ENCODE measurements at regions not wholly inside any gene's neighbourhood (a gene's known extent, or its start where the extent isn't known, plus 50 kb on each side); places are given as distances from the start of the nearest gene placed in this dataset.
"Not testable (repeated sequence)": the region's sequence is repeated elsewhere in the genome, so short reads cannot be mapped to it uniquely, and the experiment has no call there.

- H3K27ac ChIP-seq (ENCODE audit: control insufficient read depth, insufficient read depth, low read length): no peak overlapping the region
- H3K4me2 ChIP-seq (ENCODE audit: control insufficient read depth, extremely low read depth, insufficient read depth, low read depth, low read length): no peak overlapping the region
- no peaks in the 10 kb centered on the region for H3K79me2 ChIP-seq (ENCODE audit: control insufficient read depth, insufficient read depth, low read length)
- H3K36me3 ChIP-seq (ENCODE audit: control insufficient read depth in 2 of 2, extremely low read depth in 1 of 2, insufficient read depth in 2 of 2, low read length in 2 of 2): no peaks in the 10 kb centered on the region
- H3K27me3 ChIP-seq (ENCODE audit: control insufficient read depth, extremely low read depth, insufficient read depth, low read length): no peaks in the 10 kb centered on the region
- no peaks in the 10 kb centered on the region for H4K20me1 ChIP-seq (ENCODE audit: control insufficient read depth, extremely low read depth, insufficient read depth, low read length)
- no peaks in the 10 kb centered on the region for H3K9me1 ChIP-seq (ENCODE audit: control insufficient read depth, extremely low read depth, insufficient read depth, low read length)
- DNase-seq (ENCODE audit: low read depth, low spot score): no peak
- dilution Hi-C loops (cut with MboI; ENCODE audit: extremely low pct_ligation_motif_present, low sequenced_read_pairs): no loop called here
- H2AFZ ChIP-seq (ENCODE audit: control insufficient read depth, low read length): no peak overlapping the region
- TF ChIP-seq, protein P1, sequence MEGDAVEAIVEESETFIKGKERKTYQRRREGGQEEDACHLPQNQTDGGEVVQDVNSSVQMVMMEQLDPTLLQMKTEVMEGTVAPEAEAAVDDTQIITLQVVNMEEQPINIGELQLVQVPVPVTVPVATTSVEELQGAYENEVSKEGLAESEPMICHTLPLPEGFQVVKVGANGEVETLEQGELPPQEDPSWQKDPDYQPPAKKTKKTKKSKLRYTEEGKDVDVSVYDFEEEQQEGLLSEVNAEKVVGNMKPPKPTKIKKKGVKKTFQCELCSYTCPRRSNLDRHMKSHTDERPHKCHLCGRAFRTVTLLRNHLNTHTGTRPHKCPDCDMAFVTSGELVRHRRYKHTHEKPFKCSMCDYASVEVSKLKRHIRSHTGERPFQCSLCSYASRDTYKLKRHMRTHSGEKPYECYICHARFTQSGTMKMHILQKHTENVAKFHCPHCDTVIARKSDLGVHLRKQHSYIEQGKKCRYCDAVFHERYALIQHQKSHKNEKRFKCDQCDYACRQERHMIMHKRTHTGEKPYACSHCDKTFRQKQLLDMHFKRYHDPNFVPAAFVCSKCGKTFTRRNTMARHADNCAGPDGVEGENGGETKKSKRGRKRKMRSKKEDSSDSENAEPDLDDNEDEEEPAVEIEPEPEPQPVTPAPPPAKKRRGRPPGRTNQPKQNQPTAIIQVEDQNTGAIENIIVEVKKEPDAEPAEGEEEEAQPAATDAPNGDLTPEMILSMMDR (optimal IDR thresholded peaks at IDR 0.05 in 1 of 3, IDR thresholded peaks at IDR 0.05 in 1 of 3, conservative IDR thresholded peaks at IDR 0.05 in 1 of 3; ENCODE audit: extremely low read depth in 1 of 3, insufficient read depth in 2 of 3, low read length in 3 of 3): no peak
- no peak for TF ChIP-seq EZH2 (IDR thresholded peaks at IDR 0.05; ENCODE audit: low read length)
- no peaks in the 10 kb centered on the region for H3K9me3 ChIP-seq (ENCODE audit: control insufficient read depth, low read depth, low read length)
- H3K9ac ChIP-seq (ENCODE audit: control insufficient read depth, extremely low read depth, insufficient read depth, low read length): no peak overlapping the region
- no peaks in the 10 kb centered on the region for H3K4me1 ChIP-seq (ENCODE audit: control insufficient read depth, extremely low read depth, insufficient read depth, low read length)
- FAIRE-seq: no peak
- H3K4me3 ChIP-seq (ENCODE audit: control insufficient read depth in 2 of 3, extremely low read depth in 1 of 3, insufficient read depth in 2 of 3, low read depth in 1 of 3, low read length in 3 of 3): no peak overlapping the region
Measured at GRCh38 chr6:94559829-94560537, 1017.4 kb upstream of the MANEA start.

DNA sequence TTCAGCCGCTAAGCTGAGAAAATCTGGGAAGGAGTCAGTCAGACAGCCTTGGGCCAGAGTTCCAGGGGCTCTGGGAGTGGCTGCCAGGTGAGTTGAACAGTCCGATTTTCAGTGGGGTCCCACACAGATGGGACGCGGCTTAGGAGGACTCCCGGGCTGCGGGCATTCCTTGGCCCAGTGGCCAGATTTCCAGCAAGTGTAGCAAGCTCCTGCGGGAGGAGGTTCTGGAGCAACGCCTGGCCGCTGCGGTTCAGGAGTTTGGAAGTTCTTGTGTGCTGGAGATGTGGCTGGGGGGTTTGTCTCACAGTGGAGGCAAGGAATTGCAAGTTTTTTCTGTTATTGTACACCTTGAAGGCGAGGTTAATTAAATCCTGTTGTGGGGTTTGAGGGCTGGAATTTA lies 1020.1 kb upstream of the MANEA start:
- H3K27me3 ChIP-seq (ENCODE audit: control insufficient read depth, extremely low read depth, insufficient read depth, low read length); FAIRE-seq; H3K9me3 ChIP-seq (ENCODE audit: control insufficient read depth, low read depth, low read length); H3K4me2 ChIP-seq (ENCODE audit: control insufficient read depth, extremely low read depth, insufficient read depth, low read depth, low read length); H4K20me1 ChIP-seq (ENCODE audit: control insufficient read depth, extremely low read depth, insufficient read depth, low read length); H3K9me1 ChIP-seq (ENCODE audit: control insufficient read depth, extremely low read depth, insufficient read depth, low read length); H3K36me3 ChIP-seq (ENCODE audit: control insufficient read depth in 2 of 2, extremely low read depth in 1 of 2, insufficient read depth in 2 of 2, low read length in 2 of 2); H3K79me2 ChIP-seq (ENCODE audit: control insufficient read depth, insufficient read depth, low read length); H3K9ac ChIP-seq (ENCODE audit: control insufficient read depth, extremely low read depth, insufficient read depth, low read length); H3K4me1 ChIP-seq (ENCODE audit: control insufficient read depth, extremely low read depth, insufficient read depth, low read length); H2AFZ ChIP-seq (ENCODE audit: control insufficient read depth, low read length); H3K27ac ChIP-seq (ENCODE audit: control insufficient read depth, insufficient read depth, low read length); dilution Hi-C loops (cut with MboI; ENCODE audit: extremely low pct_ligation_motif_present, low sequenced_read_pairs); H3K4me3 ChIP-seq (ENCODE audit: control insufficient read depth in 2 of 3, extremely low read depth in 1 of 3, insufficient read depth in 2 of 3, low read depth in 1 of 3, low read length in 3 of 3); DNase-seq (ENCODE audit: low read depth, low spot score): not testable (repeated sequence)

- dilution Hi-C loops (cut with MboI; ENCODE audit: extremely low pct_ligation_motif_present, low sequenced_read_pairs): no loop called here
Measured at GRCh38 chr6:94548201-94548600, 1029.1 kb upstream of the MANEA start.

More at GRCh38 chr6:94548201-94548600, 1029.1 kb upstream of the MANEA start:
- Histone ChIP-seq H3K79me2 (ENCODE audit: control insufficient read depth, insufficient read depth, low read length) (no peaks in the 10 kb centered on the region), H3K9me1 (ENCODE audit: control insufficient read depth, extremely low read depth, insufficient read depth, low read length) (no peaks in the 10 kb centered on the region), H4K20me1 (ENCODE audit: control insufficient read depth, extremely low read depth, insufficient read depth, low read length) (no peaks in the 10 kb centered on the region), H3K27me3 (ENCODE audit: control insufficient read depth, extremely low read depth, insufficient read depth, low read length) (no peaks in the 10 kb centered on the region), H3K4me3 (ENCODE audit: control insufficient read depth in 2 of 3, extremely low read depth in 1 of 3, insufficient read depth in 2 of 3, low read depth in 1 of 3, low read length in 3 of 3) (no peak overlapping the region), H3K36me3 (ENCODE audit: control insufficient read depth in 2 of 2, extremely low read depth in 1 of 2, insufficient read depth in 2 of 2, low read length in 2 of 2) (no peaks in the 10 kb centered on the region), H2AFZ (ENCODE audit: control insufficient read depth, low read length) (no peak overlapping the region), H3K9ac (ENCODE audit: control insufficient read depth, extremely low read depth, insufficient read depth, low read length) (no peak overlapping the region), H3K4me1 (ENCODE audit: control insufficient read depth, extremely low read depth, insufficient read depth, low read length) (no peaks in the 10 kb centered on the region), H3K9me3 (ENCODE audit: control insufficient read depth, low read depth, low read length) (no peaks in the 10 kb centered on the region), H3K27ac (ENCODE audit: control insufficient read depth, insufficient read depth, low read length) (no peak overlapping the region), H3K4me2 (ENCODE audit: control insufficient read depth, extremely low read depth, insufficient read depth, low read depth, low read length) (no peak overlapping the region)
- DNase-seq (ENCODE audit: low read depth, low spot score) (no peak), FAIRE-seq (no peak)
- no peak for TF ChIP-seq EZH2 (IDR thresholded peaks at IDR 0.05; ENCODE audit: low read length)
- TF ChIP-seq, protein P1 (optimal IDR thresholded peaks at IDR 0.05 in 1 of 3, IDR thresholded peaks at IDR 0.05 in 1 of 3, conservative IDR thresholded peaks at IDR 0.05 in 1 of 3; ENCODE audit: extremely low read depth in 1 of 3, insufficient read depth in 2 of 3, low read length in 3 of 3): no peak
